Panc1 (cell line): ENCODE measurements at regions not wholly inside any gene's neighbourhood (a gene's known extent, or its start where the extent isn't known, plus 50 kb on each side); places are given as distances from the start of the nearest gene placed in this dataset.

Experiments
- ATAC-seq: fragments of 200-7000 bp; cut with Tn5 transposase; 2 replicates; pipeline ENCODE4 v1.9.1; 2020; ENCODE audit warnings: mild to moderate bottlenecking, moderate library complexity
- BruUV-seq: library from RNA; stranded (reverse); fragments of 400-500 nt; replicated peaks from 2 replicates; lab custom pipeline; 2021; lab: Mats Ljungman, UMichigan
- CTCF ChIA-PET: fragments of 300-600 bp; sonication (Branson Sonifier 250); formaldehyde crosslinking; loops from one replicate; lab custom pipeline; 2022; ENCODE audit warnings: antibody characterized with exemption; lab: Charles Lee
- POLR2A ChIA-PET: fragments of 300-600 bp; sonication (Branson Sonifier 250); formaldehyde crosslinking; loops from one replicate; lab custom pipeline; 2022; ENCODE audit warnings: antibody characterized with exemption; lab: Charles Lee
- DNase-seq: peaks from one replicate; pipeline ENCODE4 v3.0.0-alpha.2; 2010; ENCODE audit warnings: low read depth, low spot score
- H3K27ac ChIP-seq: 2 replicates; pipeline ENCODE4 v1.5.1; 2011; ENCODE audit warnings: mild to moderate bottlenecking, low read length, inconsistent platforms
- H3K27me3 ChIP-seq: fragments of 200-500 bp; sonication (Bioruptor generic); 2 replicates; pipeline ENCODE4 v1.6.0; 2014; ENCODE audit warnings: low read length, inconsistent platforms; ENCODE audit not compliant: control insufficient read depth, insufficient read depth
- H3K36me3 ChIP-seq: fragments of 200-500 bp; sonication (Bioruptor generic); 2 replicates; pipeline ENCODE4 v1.5.1; 2014; ENCODE audit warnings: inconsistent platforms, mild to moderate bottlenecking, low read length, moderate library complexity; ENCODE audit not compliant: control insufficient read depth, insufficient read depth
- H3K4me1 ChIP-seq: 2 replicates; pipeline ENCODE4 v1.5.1; 2011; ENCODE audit warnings: inconsistent platforms, mild to moderate bottlenecking, low read length, moderate library complexity; ENCODE audit not compliant: control insufficient read depth, insufficient read depth
- H3K4me3 ChIP-seq, 2 experiments: 2 replicates each; pipeline ENCODE4 v1.5.1; 2011 to 2012; ENCODE audit warnings: low read depth in 2 of 2, low read length in 2 of 2, mild to moderate bottlenecking in 2 of 2, inconsistent platforms in 1 of 2, moderate library complexity in 1 of 2
- H3K9me3 ChIP-seq: fragments of 200-500 bp; sonication (Bioruptor generic); 2 replicates; pipeline ENCODE4 v1.5.1; 2014; ENCODE audit warnings: low read depth, mild to moderate bottlenecking, inconsistent platforms, low read length, moderate library complexity; ENCODE audit not compliant: control insufficient read depth, insufficient read depth
- CTCF ChIP-seq: fragments of 450-650 bp; IDR thresholded peaks from 2 replicates; pipeline ENCODE4 v1.5.1; 2017; ENCODE audit warnings: mild to moderate bottlenecking
- POLR2AphosphoS5 ChIP-seq: IDR thresholded peaks from 2 replicates; pipeline ENCODE4 v1.6.1; 2012; ENCODE audit warnings: mild to moderate bottlenecking, low read depth, low read length, moderate library complexity
- REST ChIP-seq, 2 experiments: IDR thresholded peaks; 2 replicates each; pipeline ENCODE4 v1.6.1; 2011 to 2012; ENCODE audit warnings: low read depth in 2 of 2, control low read depth in 1 of 2, low read length in 1 of 2, mild to moderate bottlenecking in 1 of 2, moderate library complexity in 1 of 2; ENCODE audit not compliant: insufficient read depth in 1 of 2
- SIN3A ChIP-seq: IDR thresholded peaks from 2 replicates; pipeline ENCODE4 v1.6.1; 2012; ENCODE audit warnings: low read depth, mild to moderate bottlenecking, low read length, moderate library complexity, borderline replicate concordance; ENCODE audit not compliant: insufficient read depth
- TCF7L2 ChIP-seq: IDR thresholded peaks from 2 replicates; pipeline ENCODE4 v1.6.1; 2011; ENCODE audit warnings: mild to moderate bottlenecking, low read depth, low read length, inconsistent platforms
- in situ Hi-C: cut with HindIII; loops from 2 replicates; pipeline ENCODE4 v1.10.0; 2016; ENCODE audit warnings: low sequenced_read_pairs, low pct_unique_long_range_greater_than_20kb
- intact Hi-C: fragments of 100-400 bp; cut with micrococcal nuclease; formaldehyde crosslinking; loops from one replicate; pipeline ENCODE4 v1.10.0; 2022; ENCODE audit not compliant: unreplicated experiment

DNA sequence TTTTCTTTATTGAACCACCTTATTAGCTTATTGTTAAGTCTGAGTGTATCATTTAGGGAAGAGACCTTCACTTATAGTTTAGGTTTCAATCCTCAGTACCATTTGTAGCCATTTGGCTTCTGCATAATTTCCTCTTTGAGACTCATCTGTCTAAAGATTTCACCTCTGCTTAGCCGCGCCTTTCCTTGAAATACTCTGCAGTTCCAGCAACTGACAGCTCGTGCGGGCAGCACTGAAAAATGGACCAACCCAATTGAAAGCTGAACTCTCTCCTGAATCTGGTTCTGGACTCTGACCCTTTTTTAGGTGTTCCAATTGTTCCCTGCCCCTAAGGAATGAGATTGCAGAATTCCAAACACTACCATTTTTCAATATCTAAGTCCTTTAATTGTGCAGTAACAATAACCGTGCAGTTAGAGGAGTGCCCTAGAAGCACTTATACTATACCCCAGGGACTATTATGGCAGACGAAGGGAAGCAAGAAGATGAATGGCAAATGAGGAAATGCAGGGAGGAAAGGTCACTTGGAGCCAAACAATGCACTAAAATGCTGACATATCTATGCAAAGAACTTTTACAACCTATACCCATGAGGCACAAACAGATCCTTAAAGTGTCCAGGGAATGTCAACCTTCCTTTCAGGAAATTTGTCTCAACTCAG is 50.1 kb upstream of the PDE4D start:
- no peak overlapping the region for H3K4me3 ChIP-seq
- H3K27ac ChIP-seq = no peak overlapping the region
- H3K36me3 ChIP-seq = no peaks in the 10 kb centered on the region
- DNase-seq (no peak), ATAC-seq (no peak)
- H3K27me3 ChIP-seq = no peaks in the 10 kb centered on the region; the same call in 1 of the 2 replicates
- intact Hi-C loops = no loop called here
- CTCF ChIA-PET = no interaction called here
- no peaks in the 10 kb centered on the region for H3K9me3 ChIP-seq
- BruUV-seq = no TSS peak
- TF ChIP-seq SIN3A = no peak
- no peak for TF ChIP-seq CTCF
- TF ChIP-seq TCF7L2 = no peak
- TF ChIP-seq POLR2AphosphoS5 = no peak
- TF ChIP-seq REST (IDR thresholded peaks at IDR 0.05; ENCODE audit: insufficient read depth in 1 of 2, low read depth in 2 of 2, low read length in 1 of 2) = no peak
- no peaks in the 10 kb centered on the region for H3K4me1 ChIP-seq
- POLR2A ChIA-PET = interaction anchor here (0.6 kb wide), 1 partner anchor 742 kb away, joined by 4 read pairs; no protein-coding TSS in a partner anchor
- in situ Hi-C loops = no loop called here
